ENCODE measurements at regions not wholly inside any gene's neighbourhood (a gene's known extent, or its start where the extent isn't known, plus 50 kb on each side); places are given as distances from the start of the nearest gene placed in this dataset.

- no peak for DNase-seq (ENCODE audit: extremely low spot score)
- TF ChIP-seq, protein P1, sequence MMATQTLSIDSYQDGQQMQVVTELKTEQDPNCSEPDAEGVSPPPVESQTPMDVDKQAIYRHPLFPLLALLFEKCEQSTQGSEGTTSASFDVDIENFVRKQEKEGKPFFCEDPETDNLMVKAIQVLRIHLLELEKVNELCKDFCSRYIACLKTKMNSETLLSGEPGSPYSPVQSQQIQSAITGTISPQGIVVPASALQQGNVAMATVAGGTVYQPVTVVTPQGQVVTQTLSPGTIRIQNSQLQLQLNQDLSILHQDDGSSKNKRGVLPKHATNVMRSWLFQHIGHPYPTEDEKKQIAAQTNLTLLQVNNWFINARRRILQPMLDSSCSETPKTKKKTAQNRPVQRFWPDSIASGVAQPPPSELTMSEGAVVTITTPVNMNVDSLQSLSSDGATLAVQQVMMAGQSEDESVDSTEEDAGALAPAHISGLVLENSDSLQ (IDR thresholded peaks at IDR 0.05): no peak
- no peak for TF ChIP-seq ELF4 (IDR thresholded peaks at IDR 0.05)
- no peak for TF ChIP-seq SP1 (IDR thresholded peaks at IDR 0.05)
- no peak for TF ChIP-seq NFRKB (IDR thresholded peaks at IDR 0.05)
- ChIA-PET POLR2A (no interaction called here), CTCF (no interaction called here)
These were observed 262.7 kb upstream of the SPOPL start for GRCh38 chr2:138238908-138239307.

GRCh38 chr2:138239902-138240491 lies 261.6 kb upstream of the SPOPL start:
- CTCF ChIA-PET: no interaction called here
- DNase-seq (ENCODE audit: extremely low spot score): no peak
- TF ChIP-seq FOXM1 (IDR thresholded peaks at IDR 0.05; ENCODE audit: borderline replicate concordance) (no peak), TARDBP (IDR thresholded peaks at IDR 0.05) (no peak), ELF4 (IDR thresholded peaks at IDR 0.05) (no peak), ZNF384 (IDR thresholded peaks at IDR 0.05) (no peak), FOXK2 (IDR thresholded peaks at IDR 0.05) (no peak), LEF1 (IDR thresholded peaks at IDR 0.05; ENCODE audit: borderline replicate concordance) (no peak), ARNT (IDR thresholded peaks at IDR 0.05) (no peak), SUZ12 (IDR thresholded peaks at IDR 0.05) (no peak), FOXA1 (IDR thresholded peaks at IDR 0.05) (no peak), SP1 (IDR thresholded peaks at IDR 0.05) (no peak), HDGF (IDR thresholded peaks at IDR 0.05; ENCODE audit: borderline replicate concordance) (no peak), L3MBTL2 (conservative IDR thresholded peaks at IDR 0.05) (no peak), BHLHE40 (IDR thresholded peaks at IDR 0.05; ENCODE audit: borderline replicate concordance) (no peak), CTBP1 (IDR thresholded peaks at IDR 0.05; ENCODE audit: borderline replicate concordance) (no peak), NFRKB (IDR thresholded peaks at IDR 0.05) (no peak)
- TF ChIP-seq, protein P1 (IDR thresholded peaks at IDR 0.05): no peak
- POLR2A ChIA-PET: no interaction called here

DNA sequence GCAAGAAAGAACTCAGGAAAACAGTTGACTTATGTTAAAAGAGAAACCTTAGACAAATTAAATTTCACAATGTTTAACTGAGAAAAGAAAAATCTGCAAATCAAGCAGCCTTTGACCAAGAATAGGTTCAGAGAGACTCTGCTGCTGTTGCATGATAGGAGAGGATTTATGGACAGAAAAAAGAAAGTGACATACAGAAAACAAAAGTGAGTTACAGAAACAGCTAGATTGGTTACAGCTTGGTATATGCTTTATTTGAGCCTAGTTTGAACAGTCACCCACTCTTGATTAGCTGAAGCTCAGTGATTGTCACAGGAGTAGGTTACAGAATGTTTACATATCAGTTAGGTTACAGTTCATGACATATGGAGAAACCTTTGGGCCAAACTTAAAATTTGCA lies 258.2 kb upstream of the SPOPL start:
- no peak for DNase-seq (ENCODE audit: extremely low spot score)
- TF ChIP-seq ELF4 (IDR thresholded peaks at IDR 0.05) (no peak), FOXA1 (IDR thresholded peaks at IDR 0.05) (no peak), SP1 (IDR thresholded peaks at IDR 0.05) (no peak), L3MBTL2 (conservative IDR thresholded peaks at IDR 0.05) (no peak), LEF1 (IDR thresholded peaks at IDR 0.05; ENCODE audit: borderline replicate concordance) (no peak), NFRKB (IDR thresholded peaks at IDR 0.05) (no peak)
- TF ChIP-seq, protein P1 (IDR thresholded peaks at IDR 0.05): no peak
- ChIA-PET POLR2A (no interaction called here), CTCF (no interaction called here)

- TF ChIP-seq HDGF (IDR thresholded peaks at IDR 0.05; ENCODE audit: borderline replicate concordance): no peak
- no peak for TF ChIP-seq LEF1 (IDR thresholded peaks at IDR 0.05; ENCODE audit: borderline replicate concordance)
- no peak for TF ChIP-seq SP1 (IDR thresholded peaks at IDR 0.05)
- no peak for TF ChIP-seq FOXK2 (IDR thresholded peaks at IDR 0.05)
- TF ChIP-seq TARDBP (IDR thresholded peaks at IDR 0.05): no peak
- no peak for TF ChIP-seq FOXA1 (IDR thresholded peaks at IDR 0.05)
- TF ChIP-seq ZNF384 (IDR thresholded peaks at IDR 0.05): no peak
- no peak for TF ChIP-seq ELF4 (IDR thresholded peaks at IDR 0.05)
- no peak for TF ChIP-seq L3MBTL2 (conservative IDR thresholded peaks at IDR 0.05)
- TF ChIP-seq BHLHE40 (IDR thresholded peaks at IDR 0.05; ENCODE audit: borderline replicate concordance): no peak
- TF ChIP-seq FOXM1 (IDR thresholded peaks at IDR 0.05; ENCODE audit: borderline replicate concordance): no peak
- TF ChIP-seq SUZ12 (IDR thresholded peaks at IDR 0.05): no peak
- TF ChIP-seq ARNT (IDR thresholded peaks at IDR 0.05): no peak
- ChIA-PET POLR2A (no interaction called here), CTCF (interaction anchor here (0.6 kb wide), 1 partner anchor 787 kb away, joined by 3 read pairs; no protein-coding TSS in a partner anchor)
- DNase-seq (ENCODE audit: extremely low spot score): no peak
These were observed 257.1 kb upstream of the SPOPL start for GRCh38 chr2:138244501-138244925.

DNA sequence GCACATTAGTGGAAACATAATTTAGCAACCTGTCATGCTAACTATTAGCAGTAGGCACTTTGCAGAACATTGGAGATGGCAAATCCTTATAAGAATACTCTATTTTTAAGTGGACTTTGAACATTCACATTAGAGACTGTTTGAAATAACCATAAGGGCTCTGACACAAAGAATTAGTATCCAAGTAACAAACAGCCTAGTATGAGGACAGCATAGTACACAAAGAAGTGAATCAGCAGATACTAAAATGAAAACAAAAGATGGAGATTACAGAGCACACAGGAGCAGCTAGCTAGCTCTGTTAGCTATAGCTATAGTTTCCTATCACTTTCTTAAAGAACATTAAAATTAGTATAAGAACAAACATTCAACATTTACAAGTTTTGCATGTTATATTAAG lies 256.3 kb upstream of the SPOPL start:
- DNase-seq (ENCODE audit: extremely low spot score): no peak
- ChIA-PET CTCF (interaction anchor here (0.6 kb wide), 1 partner anchor 786 kb away, joined by 3 read pairs; no protein-coding TSS in a partner anchor), POLR2A (no interaction called here)
- TF ChIP-seq NFRKB (IDR thresholded peaks at IDR 0.05): no peak

GRCh38 chr2:138247302-138247701 lies 254.3 kb upstream of the SPOPL start:
- no peak for DNase-seq (ENCODE audit: extremely low spot score)
- ChIA-PET POLR2A (no interaction called here), CTCF (no interaction called here)
- TF ChIP-seq BHLHE40 (IDR thresholded peaks at IDR 0.05; ENCODE audit: borderline replicate concordance): no peak
- TF ChIP-seq HDGF (IDR thresholded peaks at IDR 0.05; ENCODE audit: borderline replicate concordance): no peak
- no peak for TF ChIP-seq CTBP1 (IDR thresholded peaks at IDR 0.05; ENCODE audit: borderline replicate concordance)
- TF ChIP-seq NFRKB (IDR thresholded peaks at IDR 0.05): no peak
- TF ChIP-seq LEF1 (IDR thresholded peaks at IDR 0.05; ENCODE audit: borderline replicate concordance): no peak
- TF ChIP-seq SP1 (IDR thresholded peaks at IDR 0.05): no peak
- no peak for TF ChIP-seq L3MBTL2 (conservative IDR thresholded peaks at IDR 0.05)
- no peak for TF ChIP-seq ELF4 (IDR thresholded peaks at IDR 0.05)
- TF ChIP-seq FOXA1 (IDR thresholded peaks at IDR 0.05): no peak
- TF ChIP-seq, protein P1 (IDR thresholded peaks at IDR 0.05): no peak
- TF ChIP-seq ARNT (IDR thresholded peaks at IDR 0.05): no peak
- no peak for TF ChIP-seq SUZ12 (IDR thresholded peaks at IDR 0.05)
- no peak for TF ChIP-seq ZNF384 (IDR thresholded peaks at IDR 0.05)
- no peak for TF ChIP-seq FOXK2 (IDR thresholded peaks at IDR 0.05)
- TF ChIP-seq FOXM1 (IDR thresholded peaks at IDR 0.05; ENCODE audit: borderline replicate concordance): no peak
- TF ChIP-seq TARDBP (IDR thresholded peaks at IDR 0.05): no peak
